NT2/D1 (cell line): ENCODE measurements at regions not wholly inside any gene's neighbourhood (a gene's known extent, or its start where the extent isn't known, plus 50 kb on each side); places are given as distances from the start of the nearest gene placed in this dataset.

Source experiments
- DNase-seq: peaks from one replicate; pipeline ENCODE4 v3.0.0-alpha.2; 2011; ENCODE audit warnings: low read depth, low spot score
- H3K27me3 ChIP-seq: 2 replicates; pipeline ENCODE4 v1.6.0; 2011; ENCODE audit warnings: mild to moderate bottlenecking; ENCODE audit not compliant: insufficient read length, insufficient read depth
- H3K36me3 ChIP-seq: 2 replicates; pipeline ENCODE4 v1.6.1; 2011; ENCODE audit warnings: mild to moderate bottlenecking, low read length, mixed read lengths; ENCODE audit not compliant: insufficient read depth, insufficient read length
- H3K4me1 ChIP-seq: 2 replicates; pipeline ENCODE4 v1.5.1; 2011; ENCODE audit not compliant: insufficient read depth, insufficient read length
- H3K4me3 ChIP-seq: 2 replicates; pipeline ENCODE4 v1.5.1; 2011; ENCODE audit warnings: low read depth; ENCODE audit not compliant: insufficient read length
- H3K9ac ChIP-seq: 2 replicates; pipeline ENCODE4 v1.6.0; 2011; ENCODE audit warnings: low read depth; ENCODE audit not compliant: insufficient read length
- H3K9me3 ChIP-seq: 2 replicates; pipeline ENCODE4 v1.5.1; 2011; ENCODE audit warnings: mild to moderate bottlenecking, low read length; ENCODE audit not compliant: insufficient read depth
- SUZ12 ChIP-seq: IDR thresholded peaks from 2 replicates; pipeline ENCODE4 v1.6.1; 2011; ENCODE audit not compliant: insufficient read length, insufficient read depth; ENCODE audit errors: extremely low read depth
- YY1 ChIP-seq: IDR thresholded peaks from 2 replicates; pipeline ENCODE4 v1.6.1; 2011; ENCODE audit not compliant: insufficient read length, insufficient read depth
- ZNF274 ChIP-seq: IDR thresholded peaks from 2 replicates; pipeline ENCODE4 v1.6.1; 2011; ENCODE audit warnings: mild to moderate bottlenecking, low read depth, low read length

GRCh38 chr3:72565593-72565992 is 282.7 kb downstream of the SHQ1 start:
- H3K4me1 ChIP-seq = peaks cover 9% of the 10 kb centered on the region
- DNase-seq = no peak
- H3K27me3 ChIP-seq = no peaks in the 10 kb centered on the region
- peaks cover 9% of the 10 kb centered on the region; the same call in 1 of the 2 replicates for H3K9me3 ChIP-seq
- no peak overlapping the region for H3K9ac ChIP-seq
- H3K36me3 ChIP-seq = no peaks in the 10 kb centered on the region
- no peak for TF ChIP-seq ZNF274
- no peak for TF ChIP-seq YY1
- TF ChIP-seq SUZ12 = no peak
- no peak overlapping the region for H3K4me3 ChIP-seq

- Histone ChIP-seq H3K4me3 (no peak overlapping the region), H3K9me3 (peaks cover 9% of the 10 kb centered on the region; the same call in 1 of the 2 replicates), H3K36me3 (no peaks in the 10 kb centered on the region), H3K4me1 (peaks cover 9% of the 10 kb centered on the region), H3K9ac (no peak overlapping the region), H3K27me3 (no peaks in the 10 kb centered on the region)
- no peak for DNase-seq
- TF ChIP-seq ZNF274 = no peak
- no peak for TF ChIP-seq SUZ12
- TF ChIP-seq YY1 = no peak
Measured at GRCh38 chr3:72563690-72564370, 284.4 kb downstream of the SHQ1 start.

GRCh38 chr3:72560846-72561675 is 287.2 kb downstream of the SHQ1 start:
- TF ChIP-seq SUZ12 = no peak
- no peak for TF ChIP-seq YY1
- TF ChIP-seq ZNF274 = no peak
- H3K4me3 ChIP-seq = no peak overlapping the region
- no peaks in the 10 kb centered on the region for H3K36me3 ChIP-seq
- DNase-seq = peak; percentile 28
- H3K4me1 ChIP-seq = peaks cover 6% of the 10 kb centered on the region
- peaks cover 17% of the 10 kb centered on the region; the same call in 1 of the 2 replicates for H3K9me3 ChIP-seq
- H3K9ac ChIP-seq = no peak overlapping the region
- H3K27me3 ChIP-seq = no peaks in the 10 kb centered on the region

GRCh38 chr3:72559385-72559784 is 288.9 kb downstream of the SHQ1 start:
- TF ChIP-seq ZNF274 = no peak
- no peak for TF ChIP-seq SUZ12
- no peaks in the 10 kb centered on the region for H3K36me3 ChIP-seq
- H3K4me3 ChIP-seq = no peak overlapping the region
- DNase-seq = no peak
- H3K9me3 ChIP-seq = peaks cover 17% of the 10 kb centered on the region; the same call in 1 of the 2 replicates
- H3K9ac ChIP-seq = no peak overlapping the region
- H3K27me3 ChIP-seq = no peaks in the 10 kb centered on the region
- H3K4me1 ChIP-seq = peaks cover 3% of the 10 kb centered on the region

- no peak for DNase-seq
- no peaks in the 10 kb centered on the region for H3K27me3 ChIP-seq
Measured at GRCh38 chr3:72558001-72558400, 290.2 kb downstream of the SHQ1 start.

GRCh38 chr3:72555714-72556113 is 292.5 kb downstream of the SHQ1 start:
- Histone ChIP-seq H3K27me3 (no peaks in the 10 kb centered on the region), H3K4me3 (no peak overlapping the region), H3K4me1 (no peaks in the 10 kb centered on the region), H3K9me3 (peaks cover 8% of the 10 kb centered on the region; the same call in 1 of the 2 replicates), H3K36me3 (no peaks in the 10 kb centered on the region), H3K9ac (no peak overlapping the region)
- no peak for DNase-seq
- no peak for TF ChIP-seq YY1
- no peak for TF ChIP-seq SUZ12
- TF ChIP-seq ZNF274 = no peak

More at GRCh38 chr3:72558001-72558400, 290.2 kb downstream of the SHQ1 start:
- peaks cover 17% of the 10 kb centered on the region; the same call in 1 of the 2 replicates for H3K9me3 ChIP-seq
- TF ChIP-seq ZNF274 = no peak
- no peak for TF ChIP-seq SUZ12
- no peak for TF ChIP-seq YY1
- H3K36me3 ChIP-seq = no peaks in the 10 kb centered on the region
- peaks cover 3% of the 10 kb centered on the region for H3K4me1 ChIP-seq
- H3K9ac ChIP-seq = no peak overlapping the region
- no peak overlapping the region for H3K4me3 ChIP-seq

- Histone ChIP-seq H3K4me3 (no peak overlapping the region), H3K9ac (no peak overlapping the region), H3K36me3 (no peaks in the 10 kb centered on the region), H3K27me3 (no peaks in the 10 kb centered on the region), H3K4me1 (no peaks in the 10 kb centered on the region), H3K9me3 (peaks cover 8% of the 10 kb centered on the region; the same call in 1 of the 2 replicates)
- DNase-seq = no peak
- TF ChIP-seq YY1 (no peak), SUZ12 (no peak), ZNF274 (no peak)
Measured at GRCh38 chr3:72554689-72555088, 293.6 kb downstream of the SHQ1 start.
